ENCODE measurements at regions not wholly inside any gene's neighbourhood (a gene's known extent, or its start where the extent isn't known, plus 50 kb on each side); places are given as distances from the start of the nearest gene placed in this dataset.

DNA sequence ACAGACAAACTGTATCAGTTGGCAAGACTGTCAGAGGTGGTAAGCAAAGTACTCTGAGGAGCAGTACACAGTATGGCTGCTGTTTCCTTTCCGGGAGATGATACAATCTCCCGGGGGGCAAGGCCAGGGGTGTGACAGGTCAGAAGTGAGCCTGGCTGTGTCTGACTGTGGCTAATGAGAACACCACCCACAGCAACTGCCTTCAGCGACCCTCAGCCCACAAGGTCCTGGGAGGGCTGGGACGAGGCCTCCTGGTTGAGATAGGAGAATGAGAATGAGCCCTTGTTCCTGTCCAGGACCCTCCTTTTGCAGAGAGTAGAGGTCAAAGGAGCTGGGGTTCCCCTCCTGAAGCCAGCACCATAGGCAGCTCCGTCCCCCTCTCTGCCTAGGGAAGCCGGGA lies 421.7 kb downstream of the TCERG1L start:
- DNase-seq: no peak

DNA sequence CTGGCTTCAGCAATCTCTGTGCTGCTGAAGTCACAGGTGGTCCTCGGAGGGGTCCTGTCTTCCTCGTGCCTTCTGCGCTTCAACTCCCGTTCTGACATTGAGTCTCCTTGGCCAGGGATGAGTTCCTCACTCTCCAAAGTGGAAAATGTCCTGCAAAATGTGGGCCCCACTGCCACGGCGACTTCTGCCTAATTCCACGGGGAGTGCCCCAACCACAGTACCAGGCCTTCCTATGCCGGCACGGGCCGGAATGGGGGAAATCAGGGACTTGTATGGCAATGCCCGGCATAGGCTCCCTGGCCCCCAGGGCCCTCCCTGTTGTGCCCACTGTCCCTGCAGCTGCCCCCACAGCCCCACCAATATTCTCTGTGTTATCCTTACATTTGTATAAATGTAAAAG lies 420.5 kb downstream of the TCERG1L start:
- DNase-seq: no peak

DNA sequence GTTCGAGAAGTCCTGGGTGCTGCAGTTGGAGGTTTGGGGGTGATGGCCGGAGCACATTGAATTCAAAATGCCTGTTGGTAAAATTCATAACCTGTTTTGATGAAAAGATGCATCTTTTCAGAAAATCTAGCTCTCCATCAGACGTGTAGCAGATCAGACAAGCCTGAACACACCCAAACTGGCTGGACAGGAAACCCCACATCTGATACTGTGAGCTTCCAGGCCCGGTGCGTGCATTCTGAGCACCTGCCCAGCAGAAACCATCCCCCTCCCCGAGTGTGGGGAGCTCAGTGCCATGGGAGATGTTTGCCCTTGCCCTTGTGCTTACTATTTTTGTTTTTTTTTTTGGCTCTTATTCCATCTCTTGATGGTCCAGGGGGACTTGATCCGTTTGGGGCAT lies 417.1 kb downstream of the TCERG1L start:
- DNase-seq: no peak

DNA sequence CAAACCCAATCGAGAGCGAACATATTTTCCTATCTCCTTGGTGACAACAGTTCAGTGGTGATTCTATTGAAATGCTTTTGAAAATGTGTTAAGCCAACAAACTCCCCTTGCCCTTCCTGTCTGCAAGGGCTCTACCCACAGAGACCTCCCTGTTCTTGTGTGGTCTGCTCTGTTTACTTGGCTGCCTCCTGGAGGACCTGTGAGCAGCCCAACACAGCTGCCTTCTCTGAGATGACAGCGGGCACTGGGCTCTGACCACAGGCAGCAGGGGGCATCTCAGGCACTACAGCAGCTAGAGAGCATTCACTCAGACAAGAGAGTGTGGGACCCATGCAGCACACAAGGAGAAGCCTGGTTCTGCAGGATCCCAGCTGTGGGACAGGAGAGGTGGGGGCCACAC lies 416.4 kb downstream of the TCERG1L start:
- DNase-seq: no peak

DNA sequence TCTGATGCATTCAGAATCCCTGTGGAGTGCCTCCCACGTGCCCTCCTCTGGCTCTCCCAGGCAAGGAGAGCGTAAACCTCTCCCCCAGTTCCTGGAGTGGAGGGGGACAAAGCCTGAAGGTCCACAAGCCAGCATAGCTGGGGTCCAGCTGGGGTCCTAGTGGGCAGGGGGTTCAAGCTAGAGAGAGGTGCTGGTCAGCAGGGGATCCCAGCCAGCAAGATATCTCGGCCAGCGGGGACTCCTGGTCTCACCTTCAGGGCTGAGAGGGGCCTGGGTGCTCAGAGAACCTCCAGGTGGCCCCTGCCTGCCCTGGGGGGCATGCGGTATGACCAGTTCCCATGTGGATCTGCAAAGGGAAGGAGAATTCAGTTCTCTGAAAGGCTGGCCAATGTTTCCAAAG lies 413.7 kb downstream of the TCERG1L start:
- no peak for DNase-seq

DNA sequence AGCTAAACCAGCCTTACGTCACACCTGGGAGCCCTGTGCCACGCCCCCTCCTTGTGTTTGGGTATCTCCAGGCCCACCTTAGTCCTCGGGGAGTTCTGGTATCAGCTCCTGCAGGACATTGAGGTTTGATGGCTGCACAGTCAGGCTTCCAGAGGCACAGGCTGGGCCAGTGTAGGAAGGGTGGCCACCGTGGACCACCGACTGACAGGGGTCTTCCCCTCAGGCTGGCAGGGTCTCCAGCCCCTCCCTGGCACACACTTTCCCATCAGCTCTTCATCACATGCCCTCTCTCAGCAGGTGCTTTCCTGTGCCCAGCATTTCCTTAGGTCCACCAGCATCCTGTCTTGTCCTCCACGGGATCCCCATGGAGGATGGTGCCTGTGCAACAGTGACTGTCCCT lies 413.1 kb downstream of the TCERG1L start:
- no peak for DNase-seq

DNA sequence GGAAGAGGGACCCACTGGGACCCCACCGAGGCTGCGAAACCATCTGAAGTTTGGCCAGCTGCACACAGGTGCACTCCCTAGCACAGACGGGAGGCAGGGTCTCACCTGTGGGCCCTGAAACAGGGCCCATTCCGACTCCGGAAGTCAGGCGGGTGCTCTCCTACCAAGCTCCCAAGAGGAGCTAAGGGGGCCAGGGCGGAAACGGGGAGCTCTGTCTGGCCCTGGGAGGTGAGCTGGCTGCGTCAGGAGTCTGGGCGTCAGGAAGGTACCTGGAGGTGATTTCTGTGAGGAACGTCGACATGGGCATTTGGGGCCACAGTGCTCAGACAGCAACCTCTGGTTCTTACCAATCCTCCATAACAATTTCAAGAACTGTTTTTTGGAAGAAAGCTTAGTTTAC lies 411.7 kb downstream of the TCERG1L start:
- DNase-seq: no peak

DNA sequence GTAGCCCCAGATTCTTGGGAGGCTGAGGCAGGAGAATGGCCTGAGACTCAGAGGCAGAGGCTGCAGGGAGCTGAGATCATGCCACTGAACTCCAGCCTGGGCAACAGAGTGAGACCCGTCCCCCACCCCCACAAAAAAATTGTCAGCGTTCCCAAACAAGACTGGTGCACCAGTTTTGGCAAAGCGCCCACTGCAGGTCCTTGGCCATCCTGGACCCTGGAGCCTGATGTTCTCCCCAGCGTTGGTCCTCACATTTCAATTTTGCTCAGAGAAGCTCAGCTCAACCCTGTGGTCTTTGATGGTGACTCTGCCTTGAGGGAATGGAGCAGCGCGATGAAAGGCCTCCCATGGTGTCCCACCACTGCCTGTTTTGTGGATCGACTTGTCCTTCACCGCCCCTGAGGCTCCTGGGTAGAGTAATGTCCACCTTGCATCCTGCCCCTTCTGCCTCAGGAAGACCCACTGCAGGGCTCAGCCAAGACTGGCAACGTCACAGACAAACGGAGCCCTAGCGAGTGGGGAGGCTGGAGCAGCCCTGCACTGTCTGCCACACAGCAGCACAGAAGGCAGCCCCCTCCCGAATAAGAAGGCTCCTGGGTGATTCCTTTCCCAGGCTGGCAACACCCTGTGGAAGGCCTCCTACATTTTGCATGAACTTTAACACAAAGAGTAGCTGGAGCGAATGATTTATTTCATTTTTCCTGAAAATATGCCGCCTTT lies 410.9 kb downstream of the TCERG1L start:
- no peak for DNase-seq

DNA sequence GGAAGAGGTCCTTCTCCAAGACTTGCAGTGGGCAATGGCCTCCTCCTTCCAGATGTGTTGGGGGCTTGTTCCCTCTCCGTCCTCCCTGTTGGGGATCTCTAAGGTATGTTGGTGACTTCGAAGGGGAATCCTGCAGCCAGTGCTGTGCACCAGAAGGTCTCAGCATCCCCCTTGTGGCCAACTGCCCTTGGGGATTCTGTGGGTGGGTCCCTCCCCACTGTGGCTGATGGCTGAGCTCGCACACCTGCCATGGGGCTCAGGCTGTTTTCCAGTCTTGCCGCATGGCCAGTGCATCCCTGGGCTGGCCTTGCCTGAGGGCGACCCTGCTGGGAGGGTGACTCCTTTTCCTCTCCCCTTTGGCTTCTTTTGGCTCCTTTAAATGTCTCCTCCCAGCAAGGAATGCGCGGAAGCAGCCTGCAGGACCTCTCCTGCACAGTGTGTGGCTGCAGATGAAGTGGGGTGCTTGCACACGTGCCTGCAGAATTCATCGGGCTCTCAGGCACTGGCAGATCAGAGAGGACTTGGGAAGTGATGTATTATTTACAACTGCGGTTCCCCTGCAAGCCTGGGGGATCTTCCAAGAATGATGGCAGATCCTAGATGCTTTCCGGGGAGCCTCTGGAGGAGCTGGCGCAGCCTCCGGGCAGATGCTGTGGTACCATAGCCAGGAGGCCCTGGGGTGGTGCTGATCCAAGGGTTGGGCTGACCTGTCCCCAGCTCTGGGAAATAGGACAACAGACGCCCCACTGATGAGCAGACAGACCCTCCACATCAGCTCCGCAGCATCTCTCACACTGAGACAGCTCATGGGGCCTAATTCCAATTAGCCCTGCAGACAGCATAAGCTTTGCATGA lies 410.0 kb downstream of the TCERG1L start:
- DNase-seq: no peak

DNA sequence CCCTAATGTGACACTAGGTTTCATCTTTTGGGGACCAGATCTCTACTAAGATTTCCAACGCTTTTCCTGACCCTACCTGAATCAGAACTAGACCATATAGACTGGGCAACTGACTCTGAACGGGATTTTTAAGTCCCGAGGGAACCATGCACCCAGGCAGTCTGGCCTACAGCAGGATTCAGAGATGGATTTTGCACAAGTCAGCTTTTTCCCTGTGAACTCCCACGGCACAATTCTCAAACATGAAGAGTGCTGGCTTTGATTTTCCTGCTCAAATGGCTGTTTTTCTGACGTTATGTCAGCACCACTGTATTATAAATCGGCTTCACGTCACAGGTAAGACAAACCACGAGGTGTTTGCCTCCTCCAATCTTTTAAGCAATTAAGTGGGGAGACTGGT lies 409.1 kb downstream of the TCERG1L start:
- DNase-seq: no peak

DNA sequence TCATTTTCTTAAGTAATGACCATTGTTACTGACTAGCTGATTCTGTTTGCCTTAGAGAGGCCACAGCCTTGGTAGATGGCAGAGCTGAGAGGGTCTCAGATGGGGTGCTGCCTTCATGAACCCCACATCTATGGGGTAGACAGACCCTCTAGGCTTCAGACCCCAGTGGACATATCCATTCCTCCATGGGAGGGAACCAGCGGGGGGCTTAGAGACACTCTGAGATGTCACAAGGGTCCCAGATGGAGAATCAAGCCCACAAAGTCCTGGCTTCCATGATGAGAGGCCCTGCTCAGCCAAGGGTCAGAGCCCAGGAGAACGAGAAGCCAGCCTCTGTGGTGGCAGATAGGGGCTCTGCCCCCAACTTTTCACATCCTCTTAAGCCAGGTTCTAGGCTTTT lies 408.6 kb downstream of the TCERG1L start:
- DNase-seq: no peak

DNA sequence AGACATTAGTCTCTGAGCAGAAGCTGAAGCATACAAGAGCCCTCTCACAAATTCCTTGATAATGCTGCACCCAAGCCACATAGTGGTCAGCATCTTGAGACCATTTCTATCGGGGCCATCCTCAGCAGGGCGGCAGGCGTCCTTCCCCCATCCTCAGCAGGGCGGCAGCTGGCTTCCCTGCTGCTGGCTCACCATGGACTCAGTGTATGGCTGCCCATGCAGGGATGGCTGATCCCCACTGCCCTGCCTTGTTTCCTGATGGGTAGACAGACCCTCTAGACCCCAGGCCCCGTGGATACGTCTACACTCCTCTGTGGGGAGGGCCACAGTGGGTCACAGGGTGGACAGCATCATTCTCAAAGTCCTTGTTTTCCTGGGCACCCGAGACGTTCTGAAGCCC lies 406.8 kb downstream of the TCERG1L start:
- DNase-seq: no peak

DNA sequence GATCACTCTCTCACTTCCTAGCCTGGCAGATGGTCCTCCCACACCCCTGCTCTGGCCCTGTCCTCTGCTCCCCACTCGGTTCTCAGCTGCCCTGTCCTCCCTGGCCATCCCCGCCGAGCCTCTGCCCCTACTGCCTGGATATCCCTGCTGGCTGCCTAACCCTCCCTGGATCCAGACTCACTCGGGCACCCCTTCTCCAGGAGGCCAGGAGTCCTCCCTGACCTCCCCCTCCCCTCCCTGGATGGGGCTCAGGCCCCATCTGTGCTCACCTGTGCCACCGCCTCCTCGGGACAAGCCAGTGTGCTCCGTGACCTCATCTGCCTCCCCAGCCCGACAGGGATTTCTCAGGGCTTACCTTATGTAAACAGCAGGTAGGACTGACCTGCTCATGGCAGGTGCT lies 406.1 kb downstream of the TCERG1L start:
- no peak for DNase-seq

DNA sequence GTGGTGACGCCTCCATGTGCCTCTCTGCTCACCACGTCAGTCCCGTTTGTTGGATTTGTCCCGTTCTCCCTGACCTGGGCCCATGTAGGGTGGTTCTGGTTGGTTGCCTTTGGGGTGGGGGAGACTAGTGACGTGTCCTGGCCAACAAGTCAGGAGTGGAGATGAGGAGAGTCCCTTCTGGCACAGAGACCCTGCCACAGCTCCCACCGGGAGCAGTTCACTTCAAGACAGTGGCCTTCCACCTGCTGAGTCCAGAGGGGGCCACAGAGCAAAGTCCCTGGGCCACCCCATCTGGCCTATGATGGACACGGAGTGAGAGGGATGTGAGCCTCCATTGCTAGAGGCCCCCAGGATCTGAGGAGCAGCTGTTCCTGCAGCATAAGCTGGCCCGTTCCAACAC lies 405.6 kb downstream of the TCERG1L start:
- DNase-seq: no peak

DNA sequence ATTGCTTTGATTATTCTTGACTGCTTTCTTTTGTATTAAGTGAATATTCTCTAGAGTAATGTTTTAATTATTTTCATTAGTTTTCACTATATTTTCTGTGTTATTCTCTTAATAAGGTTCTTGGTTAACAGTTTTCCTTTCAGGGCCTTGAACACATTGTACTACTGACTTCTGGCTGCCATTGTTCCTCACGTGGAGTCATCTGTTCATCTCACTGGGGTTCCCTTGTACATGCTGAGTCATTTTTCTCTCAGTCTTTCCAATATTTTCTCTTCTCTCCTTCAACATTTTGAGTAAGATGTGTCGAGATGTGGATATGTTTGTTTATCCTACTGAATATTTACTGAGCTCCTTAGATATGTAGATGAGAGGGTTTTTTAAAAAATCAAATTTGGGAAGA lies 400.7 kb downstream of the TCERG1L start:
- DNase-seq: no peak

DNA sequence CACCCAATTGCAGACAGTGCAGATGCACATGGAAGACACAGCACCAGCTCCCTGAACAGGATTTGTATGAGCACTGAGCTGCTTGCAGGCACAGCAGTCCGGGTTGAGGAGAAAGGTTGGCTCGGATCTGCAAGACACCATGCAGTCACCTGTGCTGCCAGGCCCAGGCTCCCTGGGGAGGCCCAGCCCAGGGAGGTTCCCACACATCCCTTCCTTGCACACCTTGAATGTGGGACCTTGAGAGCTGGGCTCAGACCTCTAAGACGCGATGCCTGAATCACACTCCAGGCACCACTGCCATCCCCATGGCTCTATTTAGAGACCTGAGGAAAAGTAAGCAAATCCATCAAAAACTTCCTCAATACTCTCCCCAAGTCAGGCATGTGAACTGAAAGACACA lies 397.7 kb downstream of the TCERG1L start:
- DNase-seq: no peak

DNA sequence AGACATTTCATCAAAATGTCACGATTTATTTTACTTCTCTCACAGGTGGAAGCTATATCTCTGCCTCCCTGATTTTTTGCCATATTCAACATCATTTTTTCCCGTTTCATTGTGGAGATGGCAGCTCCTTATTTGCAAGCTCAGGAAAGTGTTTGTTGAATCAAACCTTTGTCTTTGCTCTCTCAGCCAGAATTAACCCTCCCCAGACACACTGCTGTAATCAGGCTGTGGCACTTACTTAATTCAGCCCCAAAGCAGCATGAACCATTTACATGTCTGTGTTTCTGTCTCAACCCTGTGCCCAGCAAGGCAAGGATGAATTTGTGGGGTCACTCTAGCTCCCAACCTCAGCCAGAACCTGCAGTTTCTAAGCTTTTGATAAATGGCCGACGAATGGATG lies 397.2 kb downstream of the TCERG1L start:
- DNase-seq: no peak

DNA sequence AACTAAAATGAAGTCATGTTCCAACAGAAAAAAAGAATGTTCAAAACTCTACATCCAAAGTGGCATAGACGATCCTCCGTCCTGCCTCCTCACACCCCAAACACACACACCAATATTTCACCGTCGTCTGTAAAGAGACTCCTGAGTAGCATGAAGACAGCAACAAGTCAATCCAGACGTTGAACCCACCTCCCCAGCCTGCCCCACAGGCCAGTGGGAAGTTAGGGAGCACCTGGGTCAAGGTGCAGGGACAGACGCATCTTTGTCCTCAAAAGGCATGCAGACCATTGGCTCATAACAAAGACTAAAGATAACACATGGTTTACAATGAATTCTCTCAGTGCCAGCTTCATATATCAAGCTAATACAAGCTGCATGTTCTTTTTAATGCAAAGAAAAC lies 396.5 kb downstream of the TCERG1L start:
- DNase-seq: no peak

DNA sequence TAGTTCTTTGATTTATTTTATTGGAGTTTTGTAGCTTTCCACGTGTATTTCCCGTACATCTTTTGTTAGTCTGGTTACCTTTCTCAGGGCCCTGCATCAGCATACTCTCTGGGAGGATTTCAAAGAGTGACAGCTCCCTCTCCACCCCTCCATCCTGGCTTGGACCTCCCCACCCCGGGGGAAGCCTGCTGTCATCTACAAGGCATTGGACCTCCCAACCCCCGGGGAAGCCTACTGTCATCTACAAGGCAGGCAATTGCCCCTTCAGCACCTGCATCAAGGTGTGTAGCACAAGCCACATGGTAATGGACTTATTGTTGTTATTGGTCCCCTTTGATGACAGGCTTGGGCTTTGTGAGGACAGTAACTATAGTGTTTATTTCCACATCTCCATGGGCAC lies 390.1 kb downstream of the TCERG1L start:
- no peak for DNase-seq

DNA sequence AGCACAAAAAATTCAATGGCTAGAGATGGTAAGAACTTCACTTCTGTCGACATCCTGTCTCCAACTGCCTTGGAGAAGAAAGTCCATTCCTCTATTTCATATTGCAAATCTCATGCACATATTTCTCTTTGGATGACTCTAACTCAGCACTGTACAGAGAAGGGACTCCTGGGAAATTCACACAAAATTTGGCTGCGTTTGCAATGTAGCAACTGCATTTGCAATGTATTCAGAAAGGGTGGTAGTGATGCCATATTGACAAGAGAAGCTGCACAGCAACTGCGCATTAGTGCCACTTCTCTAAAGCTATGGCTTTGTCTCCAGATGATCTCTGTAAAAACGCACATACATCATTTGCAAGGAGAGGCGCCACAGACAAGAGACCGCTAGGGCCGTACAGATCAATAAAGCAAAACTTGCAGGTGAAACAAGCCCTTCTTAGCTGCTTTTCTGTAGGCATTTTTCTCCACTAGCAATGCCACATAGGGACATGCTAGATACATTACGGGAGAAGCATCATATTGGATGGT lies 389.5 kb downstream of the TCERG1L start:
- no peak for DNase-seq

DNA sequence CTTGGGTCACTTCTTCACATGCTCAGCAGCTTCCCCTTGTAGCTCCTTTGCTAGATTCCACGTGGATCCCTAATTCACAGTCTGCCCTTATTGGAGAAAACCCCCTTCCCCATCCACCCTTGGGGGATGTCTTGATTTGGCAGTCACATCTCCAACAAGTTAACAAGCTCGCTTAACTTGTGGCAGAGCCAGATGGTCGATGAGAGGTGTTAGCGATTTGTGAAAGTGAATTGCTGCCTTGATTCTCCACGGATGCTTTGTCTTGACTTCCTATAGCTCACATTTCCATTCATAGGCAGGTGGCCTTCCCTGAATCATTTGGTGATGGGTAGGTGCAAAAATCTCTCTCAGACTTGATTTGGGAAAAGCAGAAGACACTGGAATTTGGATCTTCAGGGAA lies 387.9 kb downstream of the TCERG1L start:
- no peak for DNase-seq

DNA sequence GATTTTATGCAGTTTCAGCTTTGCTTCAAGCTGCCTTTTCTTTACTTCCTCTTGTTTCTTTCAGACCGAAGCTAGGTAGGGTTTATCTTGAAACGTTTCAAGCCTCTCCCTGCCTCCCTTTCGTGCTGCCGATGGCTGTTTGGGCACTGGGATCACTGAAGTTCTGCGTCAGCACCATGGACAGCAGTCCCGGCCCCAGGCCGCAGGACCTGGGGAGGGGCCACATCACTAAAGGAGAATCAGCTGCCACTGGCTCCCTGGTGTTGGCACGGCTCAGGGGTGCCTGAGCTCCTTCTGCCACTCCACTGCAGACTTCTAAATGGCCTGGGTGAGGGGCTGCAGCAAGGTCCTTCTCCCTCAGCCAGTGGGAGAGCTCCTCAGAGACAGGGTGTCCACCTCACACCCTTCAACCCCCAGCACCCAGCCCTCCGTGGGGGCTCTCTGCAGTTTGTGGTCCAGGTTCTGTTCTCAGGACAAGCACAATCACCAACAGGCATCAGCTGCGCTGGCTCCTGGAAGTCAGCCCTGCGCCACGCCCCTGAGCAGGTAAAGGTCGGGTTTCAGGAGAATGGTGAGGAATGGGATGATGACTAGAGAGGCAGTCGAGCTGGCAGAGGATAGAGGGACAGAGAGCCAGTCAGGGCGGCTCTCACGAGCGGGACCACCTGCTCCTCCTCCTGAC lies 387.2 kb downstream of the TCERG1L start:
- DNase-seq: no peak

DNA sequence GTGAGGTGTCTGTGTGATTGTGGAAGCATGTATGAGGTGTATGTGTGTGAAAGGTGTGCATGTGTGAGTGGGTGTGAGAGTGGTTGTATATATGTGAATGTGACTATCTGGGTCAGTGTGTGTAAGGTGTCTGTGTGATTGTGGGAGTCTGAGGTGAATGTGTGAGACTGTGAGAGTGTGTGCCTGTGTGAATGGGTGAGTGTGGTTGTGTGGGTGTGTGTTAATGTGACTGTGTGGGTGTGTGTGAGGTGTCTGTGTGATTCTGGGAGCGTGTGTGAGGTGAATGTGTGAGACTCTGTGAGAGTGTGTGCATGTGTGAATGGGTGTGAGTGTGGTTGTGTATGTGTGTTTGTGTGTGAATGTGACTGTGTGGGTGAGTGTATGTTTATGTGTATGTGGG lies 385.1 kb downstream of the TCERG1L start:
- no peak for DNase-seq

DNA sequence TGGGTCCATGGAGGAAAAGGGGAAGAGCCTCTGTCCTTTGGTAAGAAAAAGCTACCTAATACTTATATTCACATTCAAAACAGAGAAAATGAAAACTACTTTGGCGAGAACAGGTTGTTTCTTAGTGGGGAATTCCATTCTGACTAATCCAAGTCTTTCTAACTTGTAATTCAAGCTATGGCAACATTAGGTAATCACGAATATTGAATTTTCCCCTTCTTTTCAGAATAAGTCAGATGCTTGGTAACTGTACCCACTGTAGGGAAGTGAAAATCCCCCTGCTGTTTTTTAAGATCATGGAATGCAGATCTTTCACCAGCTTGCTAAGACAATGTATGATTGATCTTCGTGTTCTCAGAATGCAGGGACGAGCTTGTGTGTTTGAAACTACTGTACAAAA lies 384.4 kb downstream of the TCERG1L start:
- DNase-seq: no peak

Measured in NCI-H2171 treated with DMSO at 0.1 percent for 48 hours (cell line).